LNCAP (cell line): ENCODE measurements at regions not wholly inside any gene's neighbourhood (a gene's known extent, or its start where the extent isn't known, plus 50 kb on each side); places are given as distances from the start of the nearest gene placed in this dataset.

Experiments used
- CTCF ChIP-seq: fragments of 450-650 bp; IDR thresholded peaks from 2 replicates; pipeline ENCODE4 v1.5.1; 2017; ENCODE audit warnings: mild to moderate bottlenecking

GRCh38 chr2:67186326-67186725 lies 210.8 kb upstream of the ETAA1 start:
- TF ChIP-seq CTCF = no peak

GRCh38 chr2:67186871-67187270 lies 210.3 kb upstream of the ETAA1 start:
- TF ChIP-seq CTCF = no peak

- TF ChIP-seq CTCF = no peak
Measured at GRCh38 chr2:67201521-67201920, 195.6 kb upstream of the ETAA1 start.

DNA sequence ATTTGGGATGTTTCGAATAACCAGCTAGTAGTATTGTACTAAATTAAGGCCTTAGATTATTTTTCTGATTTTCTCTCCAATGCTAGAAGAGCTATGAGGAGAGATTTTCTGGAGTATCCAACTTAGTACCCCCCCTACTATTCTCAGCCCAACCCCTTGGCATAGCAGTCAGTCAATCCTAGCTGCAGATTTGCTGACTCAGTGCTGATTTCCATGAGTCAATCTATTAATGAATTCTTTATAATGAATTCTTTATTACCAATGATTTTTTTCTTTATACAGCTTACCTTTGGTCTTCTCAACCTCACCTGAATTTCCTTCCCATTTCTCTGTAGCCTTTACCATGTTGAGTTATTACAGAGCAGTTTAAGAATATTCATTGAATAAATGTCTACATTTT lies 192.8 kb upstream of the ETAA1 start:
- TF ChIP-seq CTCF = no peak

- TF ChIP-seq CTCF = no peak
Measured at GRCh38 chr2:67208887-67209500, 188.1 kb upstream of the ETAA1 start.

- no peak for TF ChIP-seq CTCF
Measured at GRCh38 chr2:67210430-67210829, 186.7 kb upstream of the ETAA1 start.

- no peak for TF ChIP-seq CTCF
Measured at GRCh38 chr2:67212203-67212602, 184.9 kb upstream of the ETAA1 start.

DNA sequence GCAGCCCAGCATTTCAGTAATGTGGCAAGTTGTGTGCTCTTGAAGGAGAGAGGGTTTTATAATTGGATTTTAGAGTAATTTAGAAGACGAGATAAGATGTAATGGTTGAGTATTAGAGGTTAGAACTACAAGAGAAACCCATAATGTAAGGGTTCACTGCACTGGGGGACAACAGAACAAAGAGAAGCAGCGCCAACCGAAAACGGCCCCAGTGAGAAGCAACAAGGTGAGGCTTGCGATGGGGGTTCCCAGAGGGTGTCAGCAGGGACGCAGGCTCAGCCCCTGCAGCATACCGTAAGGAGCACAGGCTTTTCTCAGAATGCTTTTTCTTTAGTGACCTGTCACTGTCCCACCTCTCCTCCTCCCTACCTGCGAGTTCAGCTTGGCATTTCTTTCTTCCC lies 183.9 kb upstream of the ETAA1 start:
- TF ChIP-seq CTCF = no peak
